GM19035 (cell line): ENCODE measurements at regions not wholly inside any gene's neighbourhood (a gene's known extent, or its start where the extent isn't known, plus 50 kb on each side); places are given as distances from the start of the nearest gene placed in this dataset.

Experiments
- ATAC-seq: cut with Tn5 transposase; IDR thresholded peaks from one replicate; pipeline ENCODE4 v1.9.1; 2021; ENCODE audit not compliant: unreplicated experiment

DNA sequence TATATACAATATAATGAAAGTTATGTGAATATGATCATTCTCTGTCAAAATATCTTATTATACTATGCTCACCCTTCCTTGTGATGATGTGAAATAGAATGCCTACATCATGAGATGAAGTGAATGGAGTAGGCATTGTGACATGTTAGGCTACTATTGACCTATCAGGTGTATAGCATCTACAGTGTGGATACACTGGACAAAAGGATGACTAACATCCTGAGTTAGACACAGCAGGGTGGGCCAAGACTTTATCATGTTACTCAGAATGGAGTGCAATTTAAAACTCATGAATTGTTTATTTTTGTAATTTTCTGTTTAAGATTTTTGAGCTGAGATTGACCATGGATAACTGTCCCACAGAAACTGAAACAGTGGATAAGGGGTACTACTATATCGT is 53.4 kb upstream of the NAV3 start:
- ATAC-seq = no peak

DNA sequence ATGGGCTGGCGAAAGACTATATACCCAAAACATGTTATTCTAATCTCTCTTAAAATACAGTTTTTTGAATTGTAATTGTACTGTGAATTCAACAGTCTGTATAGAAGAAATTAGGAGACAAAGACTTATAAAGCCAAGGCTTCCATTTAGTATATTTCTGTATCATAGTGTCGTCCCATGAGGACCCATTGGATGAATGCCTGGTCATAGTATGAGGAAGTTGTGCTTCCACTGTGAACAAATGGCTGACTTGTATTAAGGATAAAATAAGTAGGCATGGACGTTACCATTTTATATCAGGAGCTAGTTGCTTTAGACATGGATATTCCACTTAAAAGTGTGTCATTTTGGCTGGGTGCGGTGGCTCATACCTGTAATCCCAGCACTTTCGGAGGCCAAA is 55.9 kb upstream of the NAV3 start:
- no peak for ATAC-seq

DNA sequence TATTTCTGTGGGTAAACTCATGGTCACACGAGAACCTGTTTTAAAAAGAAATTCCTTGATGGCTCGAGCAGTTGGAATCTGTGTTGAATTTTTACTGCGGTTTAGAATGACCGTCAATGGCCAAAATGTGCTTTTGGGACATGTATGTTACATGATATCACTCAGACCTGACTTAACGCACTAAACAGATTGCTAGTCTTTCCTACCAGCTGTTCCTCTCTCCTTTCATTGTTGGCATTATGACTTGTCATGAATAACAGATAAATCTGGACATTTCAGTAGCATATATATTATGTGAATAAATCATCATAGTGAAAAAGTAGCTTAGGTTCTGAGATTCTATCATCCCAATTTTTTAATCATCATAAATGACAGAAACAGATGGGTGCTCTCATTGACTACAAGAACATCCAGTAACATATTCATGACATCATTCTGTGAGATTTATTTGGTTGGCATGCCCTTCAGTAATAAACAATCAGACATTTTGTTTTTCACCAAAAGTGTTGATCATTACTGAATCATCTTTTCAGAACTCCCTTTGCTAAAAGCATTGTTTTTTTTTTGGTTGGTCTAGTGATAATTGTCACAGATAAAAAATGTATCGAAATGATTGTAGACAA is 57.9 kb upstream of the NAV3 start:
- no peak for ATAC-seq

DNA sequence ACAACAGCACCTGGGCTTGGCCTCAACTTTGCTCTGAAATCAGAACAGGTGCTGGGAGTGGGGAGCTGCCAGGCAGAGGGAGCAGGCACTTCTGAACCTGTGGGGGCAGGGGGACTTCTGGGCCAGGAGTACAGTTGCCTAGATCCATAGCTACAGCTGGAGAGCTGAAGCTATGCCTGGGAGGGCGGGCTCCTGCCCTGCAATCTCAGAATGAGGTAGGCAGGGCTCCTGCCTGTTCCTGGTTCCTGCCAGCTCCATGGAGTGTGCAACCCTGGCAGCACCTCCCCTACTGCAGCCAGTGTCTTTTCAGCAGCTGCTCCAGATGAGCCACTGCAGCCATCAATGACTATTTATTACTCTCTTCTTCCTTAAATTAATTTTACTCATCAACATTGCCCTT is 62.1 kb upstream of the NAV3 start:
- no peak for ATAC-seq

DNA sequence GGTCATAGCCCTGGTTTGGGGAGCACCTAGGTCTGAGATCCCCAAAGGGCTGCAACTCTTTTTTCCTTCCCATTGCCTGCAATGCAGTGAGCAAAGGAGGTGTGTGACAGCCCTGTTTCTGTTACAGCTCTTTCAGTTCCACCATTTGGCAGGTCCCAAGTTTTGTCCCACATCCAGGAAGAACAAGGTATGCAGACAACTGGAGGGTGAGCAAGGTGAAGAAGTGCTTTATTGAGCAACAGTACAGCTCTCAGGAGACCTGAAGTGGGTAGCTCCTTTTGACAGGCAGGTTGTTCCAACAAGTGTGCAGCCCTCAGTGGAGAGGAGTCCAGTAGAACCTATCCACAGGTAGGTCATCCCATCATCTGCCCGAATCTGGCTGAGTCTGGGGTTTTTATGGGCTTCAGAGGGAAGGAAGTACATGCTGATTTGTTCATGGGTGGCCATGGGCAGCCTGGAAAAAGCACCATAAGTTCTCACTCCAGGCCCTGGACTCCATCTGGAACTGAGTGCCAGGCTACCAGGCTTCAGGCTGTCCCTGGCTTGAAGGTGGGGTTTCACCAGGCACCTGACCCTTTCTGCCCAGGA is 62.8 kb upstream of the NAV3 start:
- ATAC-seq = no peak

DNA sequence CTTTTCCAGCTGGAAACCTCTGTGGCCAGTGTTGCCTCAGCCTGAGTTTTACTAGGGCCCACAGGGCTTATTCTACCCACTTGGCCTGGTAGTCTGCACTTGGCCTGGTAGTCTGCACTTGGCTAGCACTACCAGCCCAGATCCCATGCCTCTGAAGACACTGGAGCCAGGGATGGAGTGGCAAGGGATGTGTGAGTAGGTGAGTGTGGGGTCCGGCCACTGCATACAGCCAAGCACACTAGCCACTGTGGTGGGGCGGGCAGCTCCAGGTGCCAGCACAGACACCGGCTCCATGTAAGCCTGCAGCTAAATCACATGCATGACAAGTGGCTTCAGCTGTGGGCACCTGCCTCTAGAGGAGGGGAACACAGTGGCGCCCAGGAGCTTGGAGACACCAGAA is 63.4 kb upstream of the NAV3 start:
- no peak for ATAC-seq

DNA sequence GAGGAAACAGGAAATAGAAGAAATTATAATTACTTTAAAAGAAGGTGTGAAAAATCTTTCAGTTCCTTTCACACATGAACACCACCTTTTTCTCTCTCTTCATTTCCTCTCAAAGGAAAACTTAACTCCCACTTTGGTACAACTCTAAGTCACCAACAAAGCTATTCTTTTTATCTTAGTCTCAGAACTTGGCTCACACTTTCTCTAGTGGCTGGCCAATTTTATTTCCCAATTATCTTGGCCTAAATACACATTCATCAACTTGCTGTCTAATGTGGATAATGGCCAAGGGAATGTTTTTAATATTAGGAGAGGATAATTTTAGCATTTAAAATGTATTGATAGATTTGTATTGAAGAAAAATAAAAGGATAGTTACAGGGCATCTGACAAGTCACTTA is 64.5 kb upstream of the NAV3 start:
- ATAC-seq = no peak

DNA sequence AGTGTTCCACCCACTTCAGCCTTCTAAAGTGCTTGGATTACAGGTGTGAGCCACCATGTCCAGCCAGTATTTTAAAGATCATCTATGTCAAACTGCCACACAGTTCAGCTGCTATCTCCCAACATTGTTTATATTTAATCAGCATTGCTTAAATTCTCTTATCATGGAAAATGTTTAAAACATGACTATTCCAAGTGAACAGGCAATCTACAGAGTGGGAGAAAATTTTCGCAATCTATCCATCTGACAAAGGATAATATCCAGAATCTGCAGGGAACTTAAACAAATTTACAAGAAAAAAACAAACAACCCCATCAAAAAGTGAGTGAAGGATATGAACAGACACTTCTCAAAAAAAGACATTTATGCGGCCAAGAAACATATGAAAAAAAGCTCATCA is 69.4 kb upstream of the NAV3 start:
- no peak for ATAC-seq

DNA sequence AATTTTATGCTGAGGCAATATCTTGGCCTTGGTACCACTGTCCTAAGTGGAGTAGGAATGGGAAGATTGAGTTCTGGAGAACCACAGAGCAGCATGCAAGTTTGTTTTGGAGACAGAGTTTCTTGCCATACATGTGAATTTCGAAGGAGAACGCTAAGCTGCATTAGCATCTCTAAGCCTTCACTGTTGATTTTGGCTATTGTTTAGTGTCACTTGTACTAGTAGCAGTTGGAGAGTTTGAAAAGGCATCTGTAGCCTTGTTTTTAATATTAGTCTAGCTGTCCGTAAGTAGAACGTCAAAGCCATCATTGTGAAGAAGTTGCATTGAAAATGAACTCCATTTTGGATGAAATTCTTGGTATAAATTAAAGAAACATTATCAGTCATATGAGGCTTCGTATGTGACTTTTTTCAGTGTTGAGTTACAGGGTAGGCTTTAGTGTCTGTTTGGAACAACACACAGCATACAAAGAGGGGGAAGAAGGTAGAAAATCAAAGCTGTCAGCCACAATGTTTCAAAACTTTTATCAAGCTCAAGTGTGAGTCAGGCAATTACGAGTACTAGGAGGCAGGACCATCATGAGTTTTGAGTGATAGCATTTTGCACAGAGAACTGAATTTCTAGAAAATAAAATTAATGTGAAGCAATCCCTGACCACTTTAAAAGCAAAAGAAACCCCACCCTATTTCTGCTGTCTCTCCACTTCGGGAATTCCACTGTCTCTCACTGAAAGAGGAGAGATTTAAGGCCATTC is 70.2 kb upstream of the NAV3 start:
- ATAC-seq = no peak

DNA sequence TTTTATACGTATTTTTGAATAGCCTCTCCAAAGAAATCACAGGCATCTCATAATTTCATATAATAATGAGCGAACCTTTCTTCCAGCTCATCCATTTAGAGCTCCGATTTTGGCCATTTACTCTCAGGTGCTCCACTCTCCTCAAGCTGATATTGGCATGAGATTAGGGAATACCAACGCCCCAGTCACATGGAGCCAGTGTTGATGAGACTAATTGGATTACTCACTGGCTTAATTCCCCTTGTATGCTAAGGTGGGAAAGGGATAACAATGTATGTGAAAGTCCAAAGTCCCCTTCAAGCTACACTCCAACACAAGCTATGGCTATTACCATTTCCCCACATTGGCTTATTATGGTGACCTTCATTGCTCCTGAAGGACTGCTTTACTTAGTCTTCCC is 76.6 kb upstream of the NAV3 start:
- ATAC-seq = no peak

DNA sequence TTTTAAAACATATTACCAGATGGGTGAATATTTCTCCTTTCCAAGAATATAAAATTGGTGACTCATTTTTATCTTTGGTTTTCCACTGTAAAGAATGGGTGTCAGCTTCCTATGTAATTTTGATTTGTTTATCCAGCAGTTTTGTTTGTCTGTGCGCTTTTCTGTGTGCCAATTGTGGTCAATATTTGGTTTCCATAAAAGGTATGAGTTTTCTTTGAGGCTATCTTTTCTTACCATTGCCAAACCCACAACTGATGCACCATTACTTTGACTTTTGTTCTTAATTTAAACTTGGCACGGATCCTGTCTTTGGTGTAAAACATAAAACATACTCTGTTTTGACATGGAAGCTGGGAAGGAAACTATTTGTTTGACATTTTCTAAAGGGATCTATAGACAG is 78.8 kb upstream of the NAV3 start:
- ATAC-seq = no peak

DNA sequence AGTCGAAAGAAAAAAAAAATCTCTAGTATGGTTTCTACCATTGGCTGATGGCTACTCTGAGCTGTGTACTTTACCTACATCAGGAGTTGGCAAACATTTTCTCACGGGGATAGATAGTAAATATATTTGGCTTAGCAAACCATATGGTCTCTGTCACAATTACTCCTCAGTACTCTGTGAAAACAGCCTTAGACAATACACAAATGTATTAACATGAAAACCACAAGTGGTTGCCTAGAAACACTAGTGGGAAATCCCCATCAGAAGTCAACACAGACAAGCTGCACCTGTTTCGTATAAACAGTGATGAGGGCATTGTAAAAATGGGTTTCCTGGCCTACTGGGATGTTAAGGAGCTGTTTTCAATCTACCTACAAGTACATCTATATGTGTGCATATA is 84.6 kb upstream of the NAV3 start:
- ATAC-seq = peak; percentile 100

DNA sequence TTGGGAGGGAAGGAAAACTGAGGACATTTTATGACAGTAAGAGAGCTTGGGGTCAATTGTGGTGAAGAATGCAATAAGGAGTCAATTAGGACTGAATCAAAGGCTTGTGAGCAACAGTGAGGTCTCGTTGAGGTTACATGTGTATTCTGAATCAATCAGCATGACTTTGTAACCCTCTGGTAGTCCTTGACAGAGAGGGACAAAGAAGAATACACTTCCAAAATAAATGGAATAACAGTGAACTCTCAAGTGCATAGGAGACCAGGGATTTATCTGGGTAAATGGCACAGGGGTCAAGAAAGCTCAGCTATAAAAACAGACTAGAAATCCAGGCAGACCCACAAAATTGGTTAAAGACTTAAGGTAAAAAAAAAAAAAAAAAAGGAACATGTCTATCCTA is 85.1 kb upstream of the NAV3 start:
- ATAC-seq = no peak

DNA sequence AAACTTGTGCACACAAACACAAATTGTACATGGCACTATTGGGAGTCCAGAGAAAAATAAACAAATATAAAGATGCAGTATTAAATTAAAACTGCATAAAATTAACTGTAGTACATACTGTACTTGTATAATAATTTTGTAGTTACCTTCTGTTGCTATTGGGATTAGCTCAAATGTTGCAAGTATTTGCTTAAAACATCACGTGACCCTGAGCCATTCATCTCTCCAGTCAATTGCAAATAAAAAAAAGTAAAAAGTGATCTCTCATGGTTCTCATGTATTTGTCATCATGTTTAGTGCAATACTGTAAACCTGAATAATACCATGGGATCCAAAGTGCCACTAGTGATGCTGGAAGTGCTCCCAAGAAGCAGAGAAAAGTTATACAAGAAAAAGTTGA is 88.1 kb upstream of the NAV3 start:
- ATAC-seq = no peak

DNA sequence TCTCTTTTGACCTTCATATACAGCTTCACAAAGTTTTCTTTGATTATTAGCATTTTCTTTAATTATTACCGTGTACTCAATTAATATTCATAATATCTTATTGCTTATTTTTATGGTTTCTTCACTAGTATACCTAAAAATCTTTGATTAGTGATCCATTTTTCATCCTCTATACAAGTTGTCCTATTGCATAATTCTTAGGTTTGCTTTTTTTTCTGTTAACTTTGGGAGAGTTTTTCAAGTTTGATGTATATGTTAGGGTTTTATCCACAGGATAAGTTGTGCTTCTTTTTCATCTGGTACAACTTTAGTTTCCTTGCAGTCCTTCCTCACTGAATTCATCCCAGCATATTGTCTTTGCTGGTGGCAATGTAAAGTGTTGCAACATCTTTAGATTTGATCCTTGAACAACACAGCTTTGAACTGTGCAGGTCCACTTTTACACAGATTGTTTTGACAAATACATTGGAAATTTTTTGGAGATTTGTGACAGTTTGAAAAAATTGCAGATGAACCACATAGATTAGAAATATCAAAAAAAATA is 88.6 kb upstream of the NAV3 start:
- no peak for ATAC-seq

DNA sequence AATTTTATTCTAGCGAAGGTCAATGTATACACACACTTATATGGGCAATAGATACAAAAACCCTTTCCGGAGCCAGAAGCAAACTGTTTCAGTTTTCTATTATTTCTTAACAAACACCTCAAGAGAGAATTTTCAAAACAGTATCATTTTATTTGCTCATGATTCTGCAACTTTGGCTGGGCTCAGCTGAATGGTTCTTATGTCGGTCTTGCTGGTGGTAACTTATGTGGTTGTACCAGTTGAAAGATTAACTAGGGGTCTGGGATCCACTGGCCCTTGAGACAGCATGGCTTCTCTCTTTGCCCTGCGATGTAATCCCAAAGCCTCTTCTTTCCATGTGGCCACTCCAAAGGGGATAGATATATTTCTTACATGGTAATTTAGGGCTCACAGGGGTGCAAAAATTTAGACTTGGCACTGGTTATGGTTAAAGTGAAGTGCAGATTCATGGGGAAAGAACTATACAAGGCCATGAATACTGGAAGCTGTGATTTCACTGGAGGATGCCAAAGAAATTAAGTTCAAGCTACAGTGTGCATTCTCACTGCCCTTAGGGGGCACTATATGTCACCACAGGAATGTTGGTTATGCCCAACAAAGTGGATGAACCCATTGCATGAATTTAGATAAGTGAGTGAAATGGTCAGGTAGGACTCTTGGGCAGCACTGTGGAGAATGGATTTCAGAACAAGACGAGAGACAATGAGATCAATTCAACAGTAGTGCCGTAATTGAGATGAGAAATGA is 94.3 kb upstream of the NAV3 start:
- no peak for ATAC-seq

DNA sequence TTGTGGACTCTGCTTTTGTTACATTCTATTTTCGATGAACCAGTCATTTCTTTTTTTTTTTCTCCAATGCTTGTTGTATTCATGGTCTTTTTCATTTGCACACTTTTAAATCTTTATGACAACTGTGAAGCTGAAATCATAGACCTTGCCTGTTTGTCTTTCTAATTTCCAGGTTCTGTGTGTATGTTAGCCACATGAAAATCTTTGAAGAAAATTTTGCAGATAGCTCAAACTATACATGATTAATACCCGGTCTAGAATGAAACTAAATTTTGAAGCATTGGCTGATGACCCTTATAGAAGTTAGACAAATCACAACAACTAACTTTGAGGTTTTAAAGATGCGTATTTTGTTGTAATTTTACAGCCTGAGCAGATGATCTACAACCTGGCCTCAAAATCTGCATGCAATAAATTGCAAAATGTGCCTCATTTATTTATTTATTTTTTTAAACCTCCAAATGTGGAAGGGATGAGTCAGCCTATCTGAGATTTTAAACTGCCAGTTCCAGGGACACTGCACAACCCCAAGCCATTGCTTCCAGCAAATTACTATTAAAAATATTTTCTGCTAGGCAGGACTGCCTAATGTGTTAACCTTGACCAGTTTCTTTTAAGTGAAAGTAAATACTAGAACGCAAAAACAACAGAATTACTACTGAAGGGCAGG is 96.3 kb upstream of the NAV3 start:
- no peak for ATAC-seq

DNA sequence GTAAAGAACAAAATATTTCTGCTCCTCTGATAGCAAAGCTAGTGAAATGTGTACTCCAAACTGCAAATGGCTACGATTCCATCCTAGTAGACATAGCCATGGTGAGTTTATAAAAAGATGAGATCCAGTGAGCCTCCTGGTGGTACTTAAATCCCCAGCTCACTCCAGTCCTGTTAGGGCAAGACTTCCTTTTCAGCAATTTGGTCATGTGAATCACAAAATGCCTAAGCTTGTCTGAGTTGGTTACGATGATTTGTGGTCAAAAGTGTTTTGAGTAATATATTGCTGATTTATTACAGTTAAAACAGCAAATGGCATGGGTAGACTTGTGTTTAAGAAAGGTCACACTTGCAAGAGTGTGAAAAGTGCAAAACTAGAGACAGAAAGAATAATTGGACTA is 102.7 kb upstream of the NAV3 start:
- no peak for ATAC-seq

DNA sequence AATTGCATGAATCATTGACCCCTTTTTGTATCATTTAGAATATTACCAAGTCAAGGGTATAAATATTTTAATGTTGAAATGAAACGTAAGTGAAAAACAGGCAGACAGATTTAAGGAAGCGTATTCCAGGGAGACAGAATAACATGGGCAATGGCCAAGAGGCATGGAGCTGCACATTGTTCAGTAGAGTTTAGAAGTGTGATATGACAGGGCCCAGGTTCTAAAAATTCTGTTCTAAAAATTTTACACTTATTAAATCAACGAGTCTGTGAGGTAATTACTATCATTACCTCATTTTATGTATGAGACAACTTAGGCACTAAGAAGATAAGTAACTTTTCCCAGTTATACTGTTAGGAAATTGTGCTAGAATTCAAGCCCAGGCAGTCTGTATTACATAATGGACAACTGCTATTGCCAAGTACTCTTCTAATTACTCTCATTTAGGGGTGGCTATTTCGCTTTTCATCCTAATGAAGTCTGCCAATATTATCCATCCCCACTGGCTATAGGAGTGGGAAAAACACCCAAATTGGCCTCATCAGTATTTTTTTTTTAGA is 103.2 kb upstream of the NAV3 start:
- no peak for ATAC-seq

DNA sequence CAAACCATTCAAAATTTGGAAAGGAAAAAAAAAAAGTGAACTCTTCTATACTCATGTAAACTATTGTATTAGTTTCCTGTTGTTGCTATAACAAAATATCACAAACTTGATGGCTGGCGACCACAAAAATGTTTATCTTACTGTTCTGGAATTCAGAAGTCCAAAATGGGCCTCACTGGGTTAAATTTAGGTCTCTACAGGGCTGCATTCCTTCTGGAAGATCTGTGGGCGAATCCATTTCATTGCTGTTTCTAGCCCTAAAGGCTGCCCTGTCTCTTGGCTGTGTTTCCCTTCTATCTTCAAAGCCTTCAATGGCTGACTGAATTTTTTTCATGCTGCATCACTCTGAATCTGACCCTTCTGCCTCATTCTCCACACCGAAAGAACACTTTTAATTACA is 105.1 kb upstream of the NAV3 start:
- no peak for ATAC-seq
